H9 (cell line): ENCODE measurements at regions not wholly inside any gene's neighbourhood (a gene's known extent, or its start where the extent isn't known, plus 50 kb on each side); places are given as distances from the start of the nearest gene placed in this dataset.

Source experiments
- DNase-seq: peaks from one replicate; pipeline ENCODE4 v3.0.0-alpha.2; 2017
- H2AFZ ChIP-seq: one replicate; pipeline ENCODE4 v1.6.1; 2013; ENCODE audit warnings: mild to moderate bottlenecking, low read length, control low read depth, moderate library complexity
- H2AK5ac ChIP-seq: 2 replicates; pipeline ENCODE4 v1.6.1; 2013; ENCODE audit warnings: low read length, control low read depth, mixed read lengths; ENCODE audit not compliant: insufficient read length
- H2BK120ac ChIP-seq: one replicate; pipeline ENCODE4 v1.6.1; 2013; ENCODE audit warnings: low read depth, mild to moderate bottlenecking, low read length, control low read depth, inconsistent platforms; ENCODE audit not compliant: poor library complexity, severe bottlenecking
- H2BK12ac ChIP-seq: 2 replicates; pipeline ENCODE4 v1.6.1; 2013; ENCODE audit warnings: low read length, control low read depth, mixed read lengths, low read depth; ENCODE audit not compliant: insufficient read length
- H2BK15ac ChIP-seq: 2 replicates; pipeline ENCODE4 v1.6.1; 2013; ENCODE audit warnings: low read depth, low read length, control low read depth
- H2BK20ac ChIP-seq: one replicate; pipeline ENCODE4 v1.6.1; 2013; ENCODE audit warnings: low read depth, mild to moderate bottlenecking, low read length, control low read depth, inconsistent platforms; ENCODE audit not compliant: poor library complexity, severe bottlenecking
- H2BK5ac ChIP-seq: 2 replicates; pipeline ENCODE4 v1.6.1; 2013; ENCODE audit warnings: low read length, control low read depth, mixed read lengths; ENCODE audit not compliant: insufficient read length
- H3K14ac ChIP-seq: 2 replicates; pipeline ENCODE4 v1.6.1; 2013; ENCODE audit warnings: low read length, control low read depth; ENCODE audit not compliant: insufficient read depth
- H3K18ac ChIP-seq: 2 replicates; pipeline ENCODE4 v1.6.1; 2013; ENCODE audit warnings: low read depth, mild to moderate bottlenecking, mixed read lengths, low read length, control low read depth; ENCODE audit not compliant: insufficient read length
- H3K23ac ChIP-seq: 2 replicates; pipeline ENCODE4 v1.6.1; 2013; ENCODE audit warnings: low read length, control low read depth, mixed read lengths, low read depth; ENCODE audit not compliant: insufficient read length
- H3K23me2 ChIP-seq: 2 replicates; pipeline ENCODE4 v1.6.1; 2013; ENCODE audit warnings: low read depth, mild to moderate bottlenecking, mixed read lengths, low read length, control low read depth; ENCODE audit not compliant: insufficient read length, poor library complexity, severe bottlenecking
- H3K27ac ChIP-seq: 2 replicates; pipeline ENCODE4 v1.5.1; 2013; ENCODE audit warnings: low read length, control low read depth, mixed read lengths, low read depth; ENCODE audit not compliant: insufficient read length
- H3K27me3 ChIP-seq: 2 replicates; pipeline ENCODE4 v1.6.1; 2013; ENCODE audit warnings: low read length, control low read depth, inconsistent platforms; ENCODE audit not compliant: insufficient read depth
- H3K4ac ChIP-seq: 2 replicates; pipeline ENCODE4 v1.6.1; 2013; ENCODE audit warnings: low read depth, mild to moderate bottlenecking, control low read depth, inconsistent platforms, low read length, moderate library complexity
- H3K4me1 ChIP-seq: 2 replicates; pipeline ENCODE4 v1.6.1; 2013; ENCODE audit warnings: low read length, control low read depth, inconsistent platforms; ENCODE audit not compliant: insufficient read depth
- H3K4me2 ChIP-seq: 2 replicates; pipeline ENCODE4 v1.6.1; 2013; ENCODE audit warnings: low read length, control low read depth, mixed read lengths; ENCODE audit not compliant: insufficient read length, insufficient read depth
- H3K56ac ChIP-seq: 2 replicates; pipeline ENCODE4 v1.6.1; 2013; ENCODE audit warnings: low read depth, mild to moderate bottlenecking, mixed read lengths, low read length, control low read depth; ENCODE audit not compliant: insufficient read length
- H3K79me1 ChIP-seq: 2 replicates; pipeline ENCODE4 v1.6.1; 2013; ENCODE audit warnings: low read depth, mild to moderate bottlenecking, moderate library complexity, low read length, control low read depth, inconsistent platforms; ENCODE audit not compliant: insufficient read depth, poor library complexity, severe bottlenecking
- H3K79me2 ChIP-seq: 2 replicates; pipeline ENCODE4 v1.6.1; 2013; ENCODE audit warnings: low read length, control low read depth, inconsistent platforms; ENCODE audit not compliant: insufficient read depth
- H3K9ac ChIP-seq: 2 replicates; pipeline ENCODE4 v1.6.1; 2013; ENCODE audit warnings: low read length, control low read depth, mixed read lengths; ENCODE audit not compliant: insufficient read length; ENCODE audit errors: extremely low read depth
- H3K9me3 ChIP-seq: one replicate; pipeline ENCODE4 v1.6.1; 2013; ENCODE audit warnings: low read depth, low read length, inconsistent platforms; ENCODE audit not compliant: control insufficient read depth
- H3T11ph ChIP-seq: one replicate; pipeline ENCODE4 v1.6.1; 2013; ENCODE audit warnings: mild to moderate bottlenecking, low read length, control low read depth, inconsistent platforms
- H4K20me1 ChIP-seq: one replicate; pipeline ENCODE4 v1.6.1; 2013; ENCODE audit not compliant: control insufficient read depth, insufficient read length, insufficient read depth
- H4K5ac ChIP-seq: 2 replicates; pipeline ENCODE4 v1.6.1; 2013; ENCODE audit warnings: low read depth, mild to moderate bottlenecking, mixed read lengths, low read length, control low read depth; ENCODE audit not compliant: insufficient read length
- H4K8ac ChIP-seq: replicated peaks from 2 replicates; pipeline ENCODE4 v1.6.1; 2013; ENCODE audit warnings: low read length, control low read depth, mixed read lengths, low read depth; ENCODE audit not compliant: insufficient read length
- H4K91ac ChIP-seq: 2 replicates; pipeline ENCODE4 v1.6.1; 2013; ENCODE audit warnings: low read depth, mild to moderate bottlenecking, moderate library complexity, mixed read lengths, low read length, control low read depth; ENCODE audit not compliant: insufficient read length
- H3K27ac Mint-ChIP-seq, 3 experiments: 2 replicates in 2 of 3; 3 replicates in 1 of 3; pipeline ENCODE4 v1.8.0; 2020 to 2021; ENCODE audit warnings: mixed read lengths in 3 of 3, mild to moderate bottlenecking in 1 of 3, moderate library complexity in 1 of 3
- H3K27me3 Mint-ChIP-seq: 2 replicates; pipeline ENCODE4 v1.8.0; 2021; ENCODE audit warnings: low read depth, mild to moderate bottlenecking, moderate library complexity, mixed read lengths
- H3K36me3 Mint-ChIP-seq, 3 experiments: 2 replicates in 2 of 3; 3 replicates in 1 of 3; pipeline ENCODE4 v1.8.0; 2020 to 2021; ENCODE audit warnings: low read depth in 3 of 3, mixed read lengths in 3 of 3; ENCODE audit not compliant: insufficient read depth in 1 of 3
- H3K4me1 Mint-ChIP-seq, 2 experiments: 2 replicates each; pipeline ENCODE4 v1.8.0; 2020; ENCODE audit warnings: mixed read lengths in 2 of 2
- H3K4me3 Mint-ChIP-seq, 2 experiments: 2 replicates in 1 of 2; 3 replicates in 1 of 2; pipeline ENCODE4 v1.8.0; 2020 to 2021; ENCODE audit warnings: mild to moderate bottlenecking in 2 of 2, mixed read lengths in 2 of 2, moderate library complexity in 1 of 2
- H3K9me3 Mint-ChIP-seq, 2 experiments: 2 replicates in 1 of 2; 3 replicates in 1 of 2; pipeline ENCODE4 v1.8.0; 2020; ENCODE audit warnings: mild to moderate bottlenecking in 2 of 2, mixed read lengths in 2 of 2, moderate library complexity in 1 of 2
- WGBS: extraction: QIAGEN DNeasy Blood & Tissue Kit; methylation state at CpG from one replicate; pipeline ENCODE4 v1.1.7; 2013; ENCODE audit warnings: missing lambda C conversion rate, low lambda C conversion rate, mixed read lengths; ENCODE audit not compliant: insufficient read length; ENCODE audit errors: extremely low coverage; 5-methylcytosine and 5-hydroxymethylcytosine counted together
- TF ChIP-seq, protein P1 (sequence below): fragments of 200-600 bp; sonication (generic); conservative IDR thresholded peaks from 3 replicates; pipeline ENCODE4 v1.8.0; 2021; ENCODE audit warnings: antibody characterized with exemption, mild to moderate bottlenecking

DNA sequence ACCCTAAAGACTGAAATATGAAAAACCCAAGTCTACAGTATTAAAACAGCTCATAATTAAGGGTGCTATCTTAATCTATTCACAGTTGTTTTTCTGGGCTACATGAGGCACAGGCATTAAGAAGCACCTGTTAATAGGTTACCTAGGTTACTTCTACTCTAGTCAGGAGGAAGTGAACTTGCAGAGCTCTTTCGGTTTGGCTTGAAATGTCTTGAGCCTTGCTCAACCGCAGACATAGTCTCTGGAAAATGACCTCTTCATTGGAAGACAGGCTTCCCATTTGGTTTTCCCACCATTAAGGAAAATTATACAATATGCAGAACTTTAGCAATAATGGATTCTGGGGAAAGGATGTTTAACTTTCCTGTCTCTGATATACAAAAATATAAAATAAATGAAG, 142.3 kb upstream of the KCNJ3 start:
- Histone ChIP-seq H3K23me2 (no peaks in the 10 kb centered on the region), H3K4me1 (no peaks in the 10 kb centered on the region), H4K5ac (no peak overlapping the region), H3K4ac (no peak overlapping the region), H4K91ac (no peak overlapping the region), H3K79me1 (no peaks in the 10 kb centered on the region), H2BK120ac (no peak overlapping the region), H3T11ph (no peak overlapping the region), H2BK15ac (no peak overlapping the region), H3K56ac (no peak overlapping the region), H2BK12ac (no peak overlapping the region), H4K8ac (no peak overlapping the region), H3K27ac (no peak overlapping the region), H2AFZ (no peak overlapping the region), H3K14ac (no peak overlapping the region), H2BK5ac (no peak overlapping the region), H3K79me2 (no peaks in the 10 kb centered on the region), H3K27me3 (no peaks in the 10 kb centered on the region), H2AK5ac (no peak overlapping the region), H2BK20ac (no peak overlapping the region), H3K23ac (no peak overlapping the region), H3K9ac (no peak overlapping the region), H3K4me2 (no peak overlapping the region), H3K9me3 (no peaks in the 10 kb centered on the region), H4K20me1 (no peaks in the 10 kb centered on the region), H3K18ac (no peak overlapping the region)
- Mint-ChIP-seq H3K36me3 (no peaks in the 10 kb centered on the region; a peak in 2 of 7 replicates), H3K27me3 (no peaks in the 10 kb centered on the region), H3K4me1 (no peaks in the 10 kb centered on the region), H3K27ac (no peak overlapping the region), H3K4me3 (no peak overlapping the region), H3K9me3 (peaks cover 0 to 2% of the 10 kb centered on the region in 2 experiments; a peak in 2 of 5 replicates)
- DNase-seq: no peak
- no CpG with 5 or more reads among the region's 2 CpGs for WGBS
- TF ChIP-seq, protein P1, sequence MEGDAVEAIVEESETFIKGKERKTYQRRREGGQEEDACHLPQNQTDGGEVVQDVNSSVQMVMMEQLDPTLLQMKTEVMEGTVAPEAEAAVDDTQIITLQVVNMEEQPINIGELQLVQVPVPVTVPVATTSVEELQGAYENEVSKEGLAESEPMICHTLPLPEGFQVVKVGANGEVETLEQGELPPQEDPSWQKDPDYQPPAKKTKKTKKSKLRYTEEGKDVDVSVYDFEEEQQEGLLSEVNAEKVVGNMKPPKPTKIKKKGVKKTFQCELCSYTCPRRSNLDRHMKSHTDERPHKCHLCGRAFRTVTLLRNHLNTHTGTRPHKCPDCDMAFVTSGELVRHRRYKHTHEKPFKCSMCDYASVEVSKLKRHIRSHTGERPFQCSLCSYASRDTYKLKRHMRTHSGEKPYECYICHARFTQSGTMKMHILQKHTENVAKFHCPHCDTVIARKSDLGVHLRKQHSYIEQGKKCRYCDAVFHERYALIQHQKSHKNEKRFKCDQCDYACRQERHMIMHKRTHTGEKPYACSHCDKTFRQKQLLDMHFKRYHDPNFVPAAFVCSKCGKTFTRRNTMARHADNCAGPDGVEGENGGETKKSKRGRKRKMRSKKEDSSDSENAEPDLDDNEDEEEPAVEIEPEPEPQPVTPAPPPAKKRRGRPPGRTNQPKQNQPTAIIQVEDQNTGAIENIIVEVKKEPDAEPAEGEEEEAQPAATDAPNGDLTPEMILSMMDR: no peak
